GM12878 (cell line): ENCODE measurements at regions not wholly inside any gene's neighbourhood (a gene's known extent, or its start where the extent isn't known, plus 50 kb on each side); places are given as distances from the start of the nearest gene placed in this dataset.

Source experiments
- EZH2 ChIP-seq: IDR thresholded peaks from 2 replicates; pipeline ENCODE4 v1.6.1; 2012; ENCODE audit warnings: low read depth, mild to moderate bottlenecking, control low read depth, inconsistent platforms, low read length, borderline replicate concordance; ENCODE audit not compliant: control insufficient read depth
- SIN3A ChIP-seq: IDR thresholded peaks from 2 replicates; pipeline ENCODE4 v1.6.1; 2012; ENCODE audit warnings: low read depth, low read length, improper control_type of control experiment
- ZNF24 ChIP-seq: fragments of 450-650 bp; IDR thresholded peaks from 2 replicates; pipeline ENCODE4 v1.6.1; 2017; ENCODE audit warnings: antibody characterized with exemption, mild to moderate bottlenecking

- no peak for TF ChIP-seq EZH2
- TF ChIP-seq SIN3A: no peak
- TF ChIP-seq ZNF24: peak; percentile 88
Observed at GRCh38 chr13:79194272-79194671, 211.8 kb downstream of the RBM26 start.
